Suppressor macrophage treated with lipopolysaccharide for 4 hours (primary cell): ENCODE measurements at regions not wholly inside any gene's neighbourhood (a gene's known extent, or its start where the extent isn't known, plus 50 kb on each side); places are given as distances from the start of the nearest gene placed in this dataset.
"Not testable (repeated sequence)": the region's sequence is repeated elsewhere in the genome, so short reads cannot be mapped to it uniquely, and the experiment has no call there.

Experiments used
- DNase-seq: peaks from one replicate; pipeline ENCODE4 v3.0.0-alpha.2; 2020

- no peak for DNase-seq
Observed at GRCh38 chr2:239801404-239802184, 223.5 kb downstream of the NDUFA10 start.

GRCh38 chr2:239800785-239801386 lies 224.3 kb downstream of the NDUFA10 start:
- DNase-seq: no peak

- no peak for DNase-seq
Observed at GRCh38 chr2:239797316-239797715, 227.8 kb downstream of the NDUFA10 start.

GRCh38 chr2:239795761-239796160 lies 229.4 kb downstream of the NDUFA10 start:
- not testable (repeated sequence) for DNase-seq

GRCh38 chr2:239793836-239794235 lies 231.3 kb downstream of the NDUFA10 start:
- no peak for DNase-seq

GRCh38 chr2:239793086-239793485 lies 232.1 kb downstream of the NDUFA10 start:
- DNase-seq: no peak

- DNase-seq: no peak
Observed at GRCh38 chr2:239792405-239793084, 232.6 kb downstream of the NDUFA10 start.

GRCh38 chr2:239791526-239792404 lies 233.4 kb downstream of the NDUFA10 start:
- DNase-seq: no peak

GRCh38 chr2:239790721-239791120 lies 234.4 kb downstream of the NDUFA10 start:
- peak; percentile 12 for DNase-seq

GRCh38 chr2:239790313-239790712 lies 234.8 kb downstream of the NDUFA10 start:
- DNase-seq: no peak

- no peak for DNase-seq
Observed at GRCh38 chr2:239789711-239790110, 235.4 kb downstream of the NDUFA10 start.

- DNase-seq: no peak
Observed at GRCh38 chr2:239788576-239789098, 236.5 kb downstream of the NDUFA10 start.

- DNase-seq: no peak
Observed at GRCh38 chr2:239787538-239788050, 237.5 kb downstream of the NDUFA10 start.

GRCh38 chr2:239786791-239787190 lies 238.4 kb downstream of the NDUFA10 start:
- DNase-seq: no peak

GRCh38 chr2:239781454-239781853 lies 243.7 kb downstream of the NDUFA10 start:
- DNase-seq: no peak

- DNase-seq: no peak
Observed at GRCh38 chr2:239780236-239780994, 244.7 kb downstream of the NDUFA10 start.

GRCh38 chr2:239779584-239779983 lies 245.6 kb downstream of the NDUFA10 start:
- no peak for DNase-seq

GRCh38 chr2:239778861-239779558 lies 246.1 kb downstream of the NDUFA10 start:
- DNase-seq: no peak

GRCh38 chr2:239778042-239778851 lies 246.9 kb downstream of the NDUFA10 start:
- no peak for DNase-seq

GRCh38 chr2:239777219-239777618 lies 247.9 kb downstream of the NDUFA10 start:
- no peak for DNase-seq
